ENCODE measurements at regions not wholly inside any gene's neighbourhood (a gene's known extent, or its start where the extent isn't known, plus 50 kb on each side); places are given as distances from the start of the nearest gene placed in this dataset.

- no peaks in the 10 kb centered on the region for H3K4me1 ChIP-seq
- no peaks in the 10 kb centered on the region for H3K9me3 ChIP-seq
- H3K4me3 ChIP-seq, result no peak overlapping the region
- TF ChIP-seq POLR2A (IDR thresholded peaks at IDR 0.05) (no peak), CTCF (IDR thresholded peaks at IDR 0.05) (no peak)
- peak in 1 of 3 donors; percentile 29 for DNase-seq
- H3K36me3 ChIP-seq, result no peaks in the 10 kb centered on the region
- no peak overlapping the region for H3K27ac ChIP-seq
- H3K27me3 ChIP-seq, result no peaks in the 10 kb centered on the region
Measured at GRCh38 chr15:93189561-93189960, 100.5 kb upstream of the RGMA start.

GRCh38 chr15:93188236-93188635 lies 99.2 kb upstream of the RGMA start:
- no peak for DNase-seq
- TF ChIP-seq POLR2A (IDR thresholded peaks at IDR 0.05) (no peak), CTCF (IDR thresholded peaks at IDR 0.05) (no peak)
- H3K4me1 ChIP-seq, result no peaks in the 10 kb centered on the region
- no peaks in the 10 kb centered on the region for H3K36me3 ChIP-seq
- no peaks in the 10 kb centered on the region for H3K9me3 ChIP-seq
- H3K4me3 ChIP-seq, result no peak overlapping the region
- H3K27ac ChIP-seq, result no peak overlapping the region
- no peaks in the 10 kb centered on the region for H3K27me3 ChIP-seq

- Histone ChIP-seq H3K27ac (no peak overlapping the region), H3K36me3 (no peaks in the 10 kb centered on the region), H3K4me3 (no peak overlapping the region), H3K9me3 (no peaks in the 10 kb centered on the region), H3K4me1 (no peaks in the 10 kb centered on the region), H3K27me3 (no peaks in the 10 kb centered on the region)
- DNase-seq, result no peak
- TF ChIP-seq CTCF (IDR thresholded peaks at IDR 0.05) (no peak), POLR2A (IDR thresholded peaks at IDR 0.05) (no peak)
Measured at GRCh38 chr15:93185796-93186195, 96.8 kb upstream of the RGMA start.

GRCh38 chr15:93182703-93183205 lies 93.7 kb upstream of the RGMA start:
- peak in 1 of 3 donors; percentile 6 for DNase-seq
- H3K9me3 ChIP-seq, result no peaks in the 10 kb centered on the region
- H3K4me3 ChIP-seq, result no peak overlapping the region
- H3K27ac ChIP-seq, result no peak overlapping the region
- no peak for TF ChIP-seq CTCF (IDR thresholded peaks at IDR 0.05)
- no peak for TF ChIP-seq POLR2A (IDR thresholded peaks at IDR 0.05)
- H3K36me3 ChIP-seq, result no peaks in the 10 kb centered on the region
- no peaks in the 10 kb centered on the region for H3K27me3 ChIP-seq
- H3K4me1 ChIP-seq, result peaks cover 0 to 8% (median 0%) of the 10 kb centered on the region in 4 donors

GRCh38 chr15:93180656-93181055 lies 91.6 kb upstream of the RGMA start:
- TF ChIP-seq POLR2A (IDR thresholded peaks at IDR 0.05), result no peak
- no peak for TF ChIP-seq CTCF (IDR thresholded peaks at IDR 0.05)
- Histone ChIP-seq H3K4me3 (no peak overlapping the region), H3K9me3 (no peaks in the 10 kb centered on the region), H3K36me3 (no peaks in the 10 kb centered on the region), H3K27ac (no peak overlapping the region), H3K4me1 (peaks cover 0 to 8% (median 0%) of the 10 kb centered on the region in 4 donors), H3K27me3 (no peaks in the 10 kb centered on the region)
- no peak for DNase-seq

GRCh38 chr15:93180128-93180527 lies 91.1 kb upstream of the RGMA start:
- DNase-seq, result no peak
- no peaks in the 10 kb centered on the region for H3K36me3 ChIP-seq
- TF ChIP-seq POLR2A (IDR thresholded peaks at IDR 0.05) (no peak), CTCF (IDR thresholded peaks at IDR 0.05) (no peak)
- H3K9me3 ChIP-seq, result no peaks in the 10 kb centered on the region
- H3K27me3 ChIP-seq, result no peaks in the 10 kb centered on the region
- peaks cover 0 to 8% (median 0%) of the 10 kb centered on the region in 4 donors for H3K4me1 ChIP-seq
- H3K27ac ChIP-seq, result no peak overlapping the region
- no peak overlapping the region for H3K4me3 ChIP-seq
